ENCODE measurements at regions not wholly inside any gene's neighbourhood (a gene's known extent, or its start where the extent isn't known, plus 50 kb on each side); places are given as distances from the start of the nearest gene placed in this dataset.

DNA sequence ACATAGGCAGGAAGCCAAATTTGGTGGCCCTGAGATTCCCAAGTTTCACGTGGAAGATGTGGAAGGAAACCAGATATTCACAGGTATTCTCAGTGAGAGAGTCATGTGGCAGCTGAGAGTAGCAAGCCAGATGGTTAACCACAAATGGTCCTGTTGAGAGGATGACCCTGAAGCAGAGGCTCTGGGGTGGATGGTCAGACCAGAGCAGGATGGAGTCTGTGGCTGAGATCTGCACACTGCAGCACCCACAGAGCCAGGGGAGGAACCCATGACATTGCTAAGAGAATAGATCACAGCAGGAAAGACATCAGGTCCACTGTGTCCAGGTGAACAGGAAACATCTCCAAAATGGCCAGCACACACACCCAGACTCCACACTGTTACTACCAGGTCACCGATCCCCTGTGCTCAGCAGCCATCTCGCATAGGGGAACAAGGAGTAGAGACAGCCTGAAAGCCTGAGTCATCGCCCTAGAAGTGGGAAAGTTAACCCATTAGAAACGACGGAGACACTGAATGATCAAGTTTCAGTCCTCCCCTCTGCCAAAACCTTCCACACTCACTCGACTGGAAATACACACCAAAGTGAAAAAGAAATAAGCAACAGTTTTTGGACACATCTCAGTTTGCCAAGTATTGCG is 160.0 kb downstream of the RBM26 start:
- CTCF ChIA-PET, result no interaction called here
- Mint-ChIP-seq H3K27ac (peak overlapping the region; percentile 25), H3K4me1 (peaks cover 27% of the 10 kb centered on the region), H3K9me3 (peaks cover 13% of the 10 kb centered on the region), H3K4me3 (no peak overlapping the region), H3K27me3 (ENCODE audit: low read depth) (no peaks in the 10 kb centered on the region; the same call in 1 of the 2 replicates), H3K36me3 (peaks cover 4% of the 10 kb centered on the region)
- TF ChIP-seq ZNF138 (CRISPR knock-in tag; conservative IDR thresholded peaks at IDR 0.05) (no peak), TP53 (CRISPR knock-in tag; IDR thresholded peaks at IDR 0.05) (no peak), FOXK1 (CRISPR knock-in tag; IDR thresholded peaks at IDR 0.05) (no peak), NFE2L1 (CRISPR knock-in tag; IDR thresholded peaks at IDR 0.05) (no peak), HMGXB4 (CRISPR knock-in tag; IDR thresholded peaks at IDR 0.05) (no peak)
- TF ChIP-seq, protein P1, sequence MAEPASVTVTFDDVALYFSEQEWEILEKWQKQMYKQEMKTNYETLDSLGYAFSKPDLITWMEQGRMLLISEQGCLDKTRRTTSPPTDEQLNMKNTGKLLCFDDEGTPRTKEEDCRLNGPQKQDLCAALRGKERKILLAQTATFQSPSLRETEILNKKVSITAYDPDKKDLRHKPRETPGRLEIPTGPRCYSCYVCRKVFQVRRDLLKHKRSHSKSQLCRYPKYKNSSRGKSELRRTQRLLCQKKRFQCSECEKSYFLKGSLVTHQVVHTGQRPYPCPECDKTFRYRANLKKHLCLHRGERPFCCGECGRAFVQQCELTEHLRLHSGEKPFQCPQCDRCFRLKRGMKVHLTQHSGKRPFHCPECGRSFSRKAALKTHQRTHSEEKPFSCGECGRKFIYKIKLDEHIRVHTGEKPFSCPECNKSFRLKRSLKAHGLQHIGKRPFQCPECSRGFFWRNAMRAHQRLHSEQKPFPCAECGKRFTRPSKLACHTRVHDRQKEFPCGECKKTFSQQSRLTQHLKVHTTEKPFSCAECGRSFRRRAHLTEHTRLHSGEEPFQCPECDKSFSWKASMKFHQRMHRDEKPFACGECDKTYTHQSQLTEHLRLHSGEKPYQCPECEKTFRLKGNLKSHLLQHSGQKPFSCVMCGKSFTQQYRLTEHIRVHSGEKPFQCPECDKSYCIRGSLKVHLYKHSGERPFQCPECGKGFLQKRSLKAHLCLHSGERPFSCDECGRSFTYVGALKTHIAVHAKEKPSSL (CRISPR knock-in tag; conservative IDR thresholded peaks at IDR 0.05), result no peak
- ATAC-seq (peak; percentile 84), DNase-seq (ENCODE audit: low spot score) (no peak)
- POLR2A ChIA-PET, result no interaction called here

DNA sequence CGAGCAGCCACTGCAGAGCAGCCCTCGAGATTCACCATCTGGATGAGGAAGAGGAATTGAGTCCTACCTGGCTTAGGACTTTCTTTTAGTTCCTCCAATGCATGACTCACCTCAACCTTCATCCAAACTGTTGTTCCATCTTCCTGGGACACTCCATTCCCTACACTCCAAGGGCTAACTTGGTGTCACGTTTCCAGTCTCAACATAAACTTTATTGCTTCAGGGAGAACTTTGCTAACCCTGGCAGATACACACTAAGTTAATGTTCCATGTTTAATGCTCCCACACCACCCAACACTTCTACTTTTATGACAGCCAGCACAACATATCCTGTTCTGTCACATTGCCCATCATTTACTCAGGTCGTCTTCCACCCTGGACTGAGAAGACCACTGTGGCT is 164.4 kb downstream of the RBM26 start:
- no peaks in the 10 kb centered on the region for H3K9me3 Mint-ChIP-seq
- ChIA-PET POLR2A (no interaction called here), CTCF (no interaction called here)
- no peaks in the 10 kb centered on the region; the same call in 1 of the 2 replicates for H3K27me3 Mint-ChIP-seq (ENCODE audit: low read depth)
- H3K36me3 Mint-ChIP-seq, result no peaks in the 10 kb centered on the region
- no peak overlapping the region for H3K4me3 Mint-ChIP-seq
- no peak overlapping the region for H3K27ac Mint-ChIP-seq
- H3K4me1 Mint-ChIP-seq, result peaks cover 22% of the 10 kb centered on the region
- DNase-seq (ENCODE audit: low spot score) (no peak), ATAC-seq (no peak)
- TF ChIP-seq ZNF423 (CRISPR knock-in tag; IDR thresholded peaks at IDR 0.05) (no peak), GTF2I (CRISPR knock-in tag; conservative IDR thresholded peaks at IDR 0.05) (no peak), ELF4 (CRISPR knock-in tag; IDR thresholded peaks at IDR 0.05; ENCODE audit: low read depth) (no peak), AFF4 (CRISPR knock-in tag; IDR thresholded peaks at IDR 0.05; ENCODE audit: borderline replicate concordance) (no peak), AR (CRISPR knock-in tag; IDR thresholded peaks at IDR 0.05) (no peak), ZNF512 (CRISPR knock-in tag; IDR thresholded peaks at IDR 0.05; ENCODE audit: borderline replicate concordance) (no peak), IRF1 (CRISPR knock-in tag; IDR thresholded peaks at IDR 0.05) (no peak), MXD4 (CRISPR knock-in tag; IDR thresholded peaks at IDR 0.05; ENCODE audit: borderline replicate concordance) (no peak), MAX (CRISPR knock-in tag; IDR thresholded peaks at IDR 0.05) (no peak)
- TF ChIP-seq, protein P2, sequence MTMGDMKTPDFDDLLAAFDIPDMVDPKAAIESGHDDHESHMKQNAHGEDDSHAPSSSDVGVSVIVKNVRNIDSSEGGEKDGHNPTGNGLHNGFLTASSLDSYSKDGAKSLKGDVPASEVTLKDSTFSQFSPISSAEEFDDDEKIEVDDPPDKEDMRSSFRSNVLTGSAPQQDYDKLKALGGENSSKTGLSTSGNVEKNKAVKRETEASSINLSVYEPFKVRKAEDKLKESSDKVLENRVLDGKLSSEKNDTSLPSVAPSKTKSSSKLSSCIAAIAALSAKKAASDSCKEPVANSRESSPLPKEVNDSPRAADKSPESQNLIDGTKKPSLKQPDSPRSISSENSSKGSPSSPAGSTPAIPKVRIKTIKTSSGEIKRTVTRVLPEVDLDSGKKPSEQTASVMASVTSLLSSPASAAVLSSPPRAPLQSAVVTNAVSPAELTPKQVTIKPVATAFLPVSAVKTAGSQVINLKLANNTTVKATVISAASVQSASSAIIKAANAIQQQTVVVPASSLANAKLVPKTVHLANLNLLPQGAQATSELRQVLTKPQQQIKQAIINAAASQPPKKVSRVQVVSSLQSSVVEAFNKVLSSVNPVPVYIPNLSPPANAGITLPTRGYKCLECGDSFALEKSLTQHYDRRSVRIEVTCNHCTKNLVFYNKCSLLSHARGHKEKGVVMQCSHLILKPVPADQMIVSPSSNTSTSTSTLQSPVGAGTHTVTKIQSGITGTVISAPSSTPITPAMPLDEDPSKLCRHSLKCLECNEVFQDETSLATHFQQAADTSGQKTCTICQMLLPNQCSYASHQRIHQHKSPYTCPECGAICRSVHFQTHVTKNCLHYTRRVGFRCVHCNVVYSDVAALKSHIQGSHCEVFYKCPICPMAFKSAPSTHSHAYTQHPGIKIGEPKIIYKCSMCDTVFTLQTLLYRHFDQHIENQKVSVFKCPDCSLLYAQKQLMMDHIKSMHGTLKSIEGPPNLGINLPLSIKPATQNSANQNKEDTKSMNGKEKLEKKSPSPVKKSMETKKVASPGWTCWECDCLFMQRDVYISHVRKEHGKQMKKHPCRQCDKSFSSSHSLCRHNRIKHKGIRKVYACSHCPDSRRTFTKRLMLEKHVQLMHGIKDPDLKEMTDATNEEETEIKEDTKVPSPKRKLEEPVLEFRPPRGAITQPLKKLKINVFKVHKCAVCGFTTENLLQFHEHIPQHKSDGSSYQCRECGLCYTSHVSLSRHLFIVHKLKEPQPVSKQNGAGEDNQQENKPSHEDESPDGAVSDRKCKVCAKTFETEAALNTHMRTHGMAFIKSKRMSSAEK (CRISPR knock-in tag; IDR thresholded peaks at IDR 0.05; ENCODE audit: borderline replicate concordance), result no peak
